Adrenal gland (tissue), 5 donors: ENCODE measurements at regions not wholly inside any gene's neighbourhood (a gene's known extent, or its start where the extent isn't known, plus 50 kb on each side); places are given as distances from the start of the nearest gene placed in this dataset.

Source experiments
- CTCF ChIP-seq, 6 experiments: fragments of 450-650 bp in 4 of 6; fragments of 200-600 bp in 2 of 6; sonication (generic) in 1 of 6; IDR thresholded peaks; 1 replicate in 5 of 6; 2 replicates in 1 of 6; pipeline versions ENCODE4 v1.5.1 to v1.8.0; 2016 to 2021; ENCODE audit warnings: antibody characterized with exemption in 6 of 6, mild to moderate bottlenecking in 2 of 6, moderate library complexity in 1 of 6
- POLR2A ChIP-seq, 2 donors: fragments of 450-650 bp; IDR thresholded peaks; one replicate each; pipeline ENCODE4 v1.6.1; 2017; ENCODE audit warnings: antibody characterized with exemption in 2 of 2, mild to moderate bottlenecking in 2 of 2, moderate library complexity in 1 of 2
- donor health status: DM: no; HTN: no; CAD: no.

GRCh38 chr1:11364170-11364569 is 91.2 kb downstream of the UBIAD1 start:
- TF ChIP-seq POLR2A (IDR thresholded peaks at IDR 0.05) (no peak), CTCF (IDR thresholded peaks at IDR 0.05) (peak in 1 of 6 experiments; percentile 26)
